ENCODE measurements at regions not wholly inside any gene's neighbourhood (a gene's known extent, or its start where the extent isn't known, plus 50 kb on each side); places are given as distances from the start of the nearest gene placed in this dataset.

GRCh38 chr5:158559643-158560042 lies 540.1 kb downstream of the EBF1 start:
- Histone ChIP-seq H3K27ac (ENCODE audit: low read depth in 1 of 2, low read length in 2 of 2) (no peak overlapping the region), H3K9me3 (ENCODE audit: control insufficient read depth in 1 of 2, insufficient read depth in 1 of 2, low read length in 2 of 2) (no peaks in the 10 kb centered on the region), H3K36me3 (ENCODE audit: insufficient read depth, low read length) (no peaks in the 10 kb centered on the region), H3K27me3 (ENCODE audit: control insufficient read depth in 1 of 2, insufficient read depth in 2 of 2, low read length in 2 of 2) (no peaks in the 10 kb centered on the region), H3K4me3 (ENCODE audit: low read length) (no peak overlapping the region), H3K4me1 (ENCODE audit: insufficient read depth, low read length) (no peaks in the 10 kb centered on the region)
- intact Hi-C loops (cut with DNase I, micrococcal nuclease): no loop called here
- Mint-ChIP-seq H3K27me3 (no peaks in the 10 kb centered on the region), H3K36me3 (ENCODE audit: low read depth) (no peaks in the 10 kb centered on the region), H3K4me3 (no peak overlapping the region), H3K9me3 (no peaks in the 10 kb centered on the region), H3K27ac (no peak overlapping the region), H3K4me1 (ENCODE audit: low read depth) (no peaks in the 10 kb centered on the region)
- no peak for DNase-seq
- POLR2A ChIA-PET: no interaction called here
- TF ChIP-seq CTCF (IDR thresholded peaks at IDR 0.05): no peak
- no peak for ATAC-seq (ENCODE audit: poor library complexity)
- CTCF ChIA-PET: no interaction called here

- ATAC-seq (ENCODE audit: poor library complexity) (no peak), DNase-seq (no peak)
- CTCF ChIA-PET: no interaction called here
- intact Hi-C loops (cut with DNase I, micrococcal nuclease): no loop called here
- H3K27ac Mint-ChIP-seq: no peak overlapping the region
- Histone ChIP-seq H3K27ac (ENCODE audit: low read depth in 1 of 2, low read length in 2 of 2) (no peak overlapping the region), H3K4me3 (ENCODE audit: low read length) (no peak overlapping the region), H3K4me1 (ENCODE audit: insufficient read depth, low read length) (no peaks in the 10 kb centered on the region), H3K27me3 (ENCODE audit: control insufficient read depth in 1 of 2, insufficient read depth in 2 of 2, low read length in 2 of 2) (no peaks in the 10 kb centered on the region), H3K9me3 (ENCODE audit: control insufficient read depth in 1 of 2, insufficient read depth in 1 of 2, low read length in 2 of 2) (no peaks in the 10 kb centered on the region), H3K36me3 (ENCODE audit: insufficient read depth, low read length) (no peaks in the 10 kb centered on the region)
- POLR2A ChIA-PET: no interaction called here
- no peaks in the 10 kb centered on the region for H3K27me3 Mint-ChIP-seq
- H3K36me3 Mint-ChIP-seq (ENCODE audit: low read depth): no peaks in the 10 kb centered on the region
- H3K4me1 Mint-ChIP-seq (ENCODE audit: low read depth): no peaks in the 10 kb centered on the region
- no peak for TF ChIP-seq CTCF (IDR thresholded peaks at IDR 0.05)
- no peaks in the 10 kb centered on the region for H3K9me3 Mint-ChIP-seq
- no peak overlapping the region for H3K4me3 Mint-ChIP-seq
Measured at GRCh38 chr5:158559066-158559465, 540.6 kb downstream of the EBF1 start.

GRCh38 chr5:158553962-158554336 lies 545.8 kb downstream of the EBF1 start:
- Histone ChIP-seq H3K27ac (ENCODE audit: low read depth in 1 of 2, low read length in 2 of 2) (no peak overlapping the region), H3K9me3 (ENCODE audit: control insufficient read depth in 1 of 2, insufficient read depth in 1 of 2, low read length in 2 of 2) (no peaks in the 10 kb centered on the region), H3K36me3 (ENCODE audit: insufficient read depth, low read length) (no peaks in the 10 kb centered on the region), H3K4me1 (ENCODE audit: insufficient read depth, low read length) (no peaks in the 10 kb centered on the region), H3K4me3 (ENCODE audit: low read length) (no peak overlapping the region), H3K27me3 (ENCODE audit: control insufficient read depth in 1 of 2, insufficient read depth in 2 of 2, low read length in 2 of 2) (no peaks in the 10 kb centered on the region)
- H3K9me3 Mint-ChIP-seq: peaks cover under 1% of the 10 kb centered on the region
- no peak for ATAC-seq (ENCODE audit: poor library complexity)
- H3K4me1 Mint-ChIP-seq (ENCODE audit: low read depth): no peaks in the 10 kb centered on the region
- TF ChIP-seq CTCF (IDR thresholded peaks at IDR 0.05): no peak
- ChIA-PET CTCF (no interaction called here), POLR2A (no interaction called here)
- DNase-seq: no peak
- H3K27me3 Mint-ChIP-seq: no peaks in the 10 kb centered on the region
- no peak overlapping the region for H3K4me3 Mint-ChIP-seq
- H3K27ac Mint-ChIP-seq: no peak overlapping the region
- intact Hi-C loops (cut with DNase I, micrococcal nuclease): no loop called here
- no peaks in the 10 kb centered on the region for H3K36me3 Mint-ChIP-seq (ENCODE audit: low read depth)

Data from CD4-positive, alpha-beta T cell (primary cell).